ENCODE measurements at regions not wholly inside any gene's neighbourhood (a gene's known extent, or its start where the extent isn't known, plus 50 kb on each side); places are given as distances from the start of the nearest gene placed in this dataset.

GRCh38 chr7:106181658-106182265 lies 69.7 kb upstream of the SYPL1 start:
- Histone ChIP-seq H3K4me1 (ENCODE audit: insufficient read depth, low read length) (no peaks in the 10 kb centered on the region), H3K9me3 (ENCODE audit: low read length) (no peaks in the 10 kb centered on the region), H3K36me3 (replicated peaks in 1 of 2; ENCODE audit: control insufficient read depth in 1 of 2, insufficient read depth in 2 of 2, low read length in 2 of 2) (no peaks in the 10 kb centered on the region), H3K79me2 (ENCODE audit: insufficient read depth, low read length) (no peaks in the 10 kb centered on the region), H4K20me1 (ENCODE audit: insufficient read depth, low read length) (no peaks in the 10 kb centered on the region), H3K27me3 (ENCODE audit: control insufficient read depth in 1 of 2, insufficient read depth in 2 of 2, low read length in 2 of 2) (peaks cover 0 to 15% of the 10 kb centered on the region in 2 experiments; a peak in 4 of 5 replicates), H3K4me3 (replicated peaks in 1 of 3; ENCODE audit: insufficient read depth in 1 of 3, low read depth in 2 of 3, low read length in 3 of 3) (no peak overlapping the region), H3K4me2 (ENCODE audit: low read depth, low read length) (no peak overlapping the region), H3K9ac (ENCODE audit: insufficient read depth, low read depth, low read length) (no peak overlapping the region), H3K27ac (ENCODE audit: extremely low read length, insufficient read depth, low read length) (no peak overlapping the region), H2AFZ (ENCODE audit: low read length) (no peak overlapping the region)
- TF ChIP-seq ZNF318 (CRISPR knock-in tag; IDR thresholded peaks at IDR 0.05): no peak
- no peak for TF ChIP-seq ZNF282 (IDR thresholded peaks at IDR 0.05; ENCODE audit: partially characterized antibody)
- TF ChIP-seq KLF11 (CRISPR knock-in tag; IDR thresholded peaks at IDR 0.05): no peak
- no peak for TF ChIP-seq ZSCAN5A (CRISPR knock-in tag; IDR thresholded peaks at IDR 0.05; ENCODE audit: borderline replicate concordance)
- no peak for TF ChIP-seq SUZ12 (IDR thresholded peaks at IDR 0.05; ENCODE audit: low read depth, low read length)
- intact Hi-C loops (cut with micrococcal nuclease; ENCODE audit: unreplicated experiment) (no loop called here), in situ Hi-C loops (cut with HindIII; ENCODE audit: extremely low pct_ligation_motif_present, low pct_unique_long_range_greater_than_20kb) (no loop called here)
- ChIA-PET POLR2A (no interaction called here), CTCF (ENCODE audit: low intra/inter-chr PET ratio, low total read pairs) (no interaction called here)
- DNase-seq (ENCODE audit: low spot score): no peak
- no peak for ATAC-seq
- BruUV-seq (replicated peaks): no TSS peak
- FAIRE-seq: no peak
- WGBS (ENCODE audit: low lambda C conversion rate): 4% methylated on average over 4 of the region's 4 CpGs

All from HepG2 (cell line).